Suprapubic skin (tissue), 4 donors: ENCODE measurements at regions not wholly inside any gene's neighbourhood (a gene's known extent, or its start where the extent isn't known, plus 50 kb on each side); places are given as distances from the start of the nearest gene placed in this dataset.

ENCODE experiments used
- DNase-seq, 2 donors: peaks; one replicate each; pipeline ENCODE4 v3.0.0-alpha.2; 2019; ENCODE audit warnings: low spot score in 2 of 2
- H3K27ac ChIP-seq: fragments of 200-600 bp; sonication (generic); one replicate; pipeline ENCODE4 v1.5.1; 2019
- H3K27me3 ChIP-seq: fragments of 200-600 bp; sonication (generic); one replicate; pipeline ENCODE4 v1.5.1; 2019
- H3K36me3 ChIP-seq: fragments of 200-600 bp; sonication (generic); one replicate; pipeline ENCODE4 v1.5.1; 2019
- H3K4me1 ChIP-seq: fragments of 200-600 bp; sonication (generic); one replicate; pipeline ENCODE4 v1.5.1; 2019
- H3K4me3 ChIP-seq: fragments of 200-600 bp; sonication (generic); one replicate; pipeline ENCODE4 v1.5.1; 2019; ENCODE audit warnings: mild to moderate bottlenecking
- H3K9me3 ChIP-seq: fragments of 200-600 bp; sonication (generic); one replicate; pipeline ENCODE4 v1.5.1; 2019
- CTCF ChIP-seq, 2 donors: fragments of 200-600 bp in 1 of 2; fragments of 450-650 bp in 1 of 2; sonication (generic) in 1 of 2; IDR thresholded peaks; one replicate each; pipeline ENCODE4 v1.5.1; 2016 to 2019; ENCODE audit warnings: antibody characterized with exemption in 2 of 2, mild to moderate bottlenecking in 1 of 2, moderate library complexity in 1 of 2
- EP300 ChIP-seq: sonication (generic); formaldehyde crosslinking; IDR thresholded peaks from one replicate; pipeline ENCODE4 v1.6.1; 2017; ENCODE audit warnings: antibody characterized with exemption
- POLR2A ChIP-seq, 2 donors: fragments of 450-650 bp; IDR thresholded peaks; one replicate each; pipeline ENCODE4 v1.6.1; 2017; ENCODE audit warnings: antibody characterized with exemption in 2 of 2, mild to moderate bottlenecking in 2 of 2, moderate library complexity in 2 of 2
- POLR2AphosphoS5 ChIP-seq, 3 donors: sonication (generic); formaldehyde crosslinking; IDR thresholded peaks; one replicate each; pipeline ENCODE4 v1.6.1; 2017; ENCODE audit warnings: antibody characterized with exemption in 3 of 3
- WGBS: methylation state at CpG from one replicate; pipeline ENCODE4 v1.1.5; 2018; 5-methylcytosine and 5-hydroxymethylcytosine counted together

- TF ChIP-seq CTCF (IDR thresholded peaks at IDR 0.05) (no peak), EP300 (no peak), POLR2AphosphoS5 (IDR thresholded peaks at IDR 0.05) (no peak), POLR2A (IDR thresholded peaks at IDR 0.05) (no peak)
- 94% methylated on average over 8 of the region's 8 CpGs for WGBS
- no peak for DNase-seq
- peaks cover 6% of the 10 kb centered on the region for H3K4me1 ChIP-seq
- no peaks in the 10 kb centered on the region for H3K9me3 ChIP-seq
- no peak overlapping the region for H3K4me3 ChIP-seq
- no peak overlapping the region for H3K27ac ChIP-seq
- H3K27me3 ChIP-seq, result peaks cover 26% of the 10 kb centered on the region
- H3K36me3 ChIP-seq, result no peaks in the 10 kb centered on the region
Measured at GRCh38 chr11:134580610-134580975, 168.6 kb upstream of the B3GAT1 start.

GRCh38 chr11:134579724-134580609 lies 167.9 kb upstream of the B3GAT1 start:
- H3K4me1 ChIP-seq, result peaks cover 6% of the 10 kb centered on the region
- H3K27me3 ChIP-seq, result peaks cover 26% of the 10 kb centered on the region
- TF ChIP-seq POLR2AphosphoS5 (IDR thresholded peaks at IDR 0.05) (no peak), CTCF (IDR thresholded peaks at IDR 0.05) (no peak), POLR2A (IDR thresholded peaks at IDR 0.05) (no peak), EP300 (no peak)
- 62% methylated on average over 13 of the region's 16 CpGs for WGBS
- H3K36me3 ChIP-seq, result no peaks in the 10 kb centered on the region
- H3K4me3 ChIP-seq, result no peak overlapping the region
- DNase-seq, result no peak
- H3K9me3 ChIP-seq, result no peaks in the 10 kb centered on the region
- no peak overlapping the region for H3K27ac ChIP-seq

- H3K9me3 ChIP-seq, result no peaks in the 10 kb centered on the region
- no peak for DNase-seq
- H3K4me1 ChIP-seq, result no peaks in the 10 kb centered on the region
- no peak overlapping the region for H3K4me3 ChIP-seq
- TF ChIP-seq POLR2AphosphoS5 (IDR thresholded peaks at IDR 0.05), result no peak
- no peak for TF ChIP-seq EP300
- no peak for TF ChIP-seq CTCF (IDR thresholded peaks at IDR 0.05)
- TF ChIP-seq POLR2A (IDR thresholded peaks at IDR 0.05), result no peak
- 82% methylated on average over 17 of the region's 22 CpGs for WGBS
- no peak overlapping the region for H3K27ac ChIP-seq
- H3K27me3 ChIP-seq, result peaks cover 26% of the 10 kb centered on the region
- no peaks in the 10 kb centered on the region for H3K36me3 ChIP-seq
Measured at GRCh38 chr11:134578807-134579723, 167.0 kb upstream of the B3GAT1 start.

GRCh38 chr11:134577751-134578395 lies 165.8 kb upstream of the B3GAT1 start:
- DNase-seq, result no peak
- no peak overlapping the region for H3K27ac ChIP-seq
- no peaks in the 10 kb centered on the region for H3K4me1 ChIP-seq
- peaks cover 26% of the 10 kb centered on the region for H3K27me3 ChIP-seq
- TF ChIP-seq POLR2A (IDR thresholded peaks at IDR 0.05) (no peak), EP300 (no peak), CTCF (IDR thresholded peaks at IDR 0.05) (no peak), POLR2AphosphoS5 (IDR thresholded peaks at IDR 0.05) (no peak)
- H3K9me3 ChIP-seq, result no peaks in the 10 kb centered on the region
- no peak overlapping the region for H3K4me3 ChIP-seq
- H3K36me3 ChIP-seq, result no peaks in the 10 kb centered on the region
- WGBS, result 80% methylated on average over 13 of the region's 13 CpGs
